ENCODE measurements at regions not wholly inside any gene's neighbourhood (a gene's known extent, or its start where the extent isn't known, plus 50 kb on each side); places are given as distances from the start of the nearest gene placed in this dataset.

- Mint-ChIP-seq H3K36me3 (ENCODE audit: insufficient read depth, unreplicated experiment) (no peaks in the 10 kb centered on the region), H3K9me3 (ENCODE audit: unreplicated experiment) (no peaks in the 10 kb centered on the region), H3K4me3 (ENCODE audit: unreplicated experiment) (no peak overlapping the region), H3K27me3 (ENCODE audit: insufficient read depth, unreplicated experiment) (no peaks in the 10 kb centered on the region), H3K4me1 (ENCODE audit: low read depth, unreplicated experiment) (no peaks in the 10 kb centered on the region), H3K27ac (ENCODE audit: unreplicated experiment) (no peak overlapping the region)
- Histone ChIP-seq H3K36me3 (ENCODE audit: control insufficient read depth, insufficient read depth, low read length) (no peaks in the 10 kb centered on the region), H3K27me3 (replicated peaks; ENCODE audit: control insufficient read depth, insufficient read depth, low read length) (no peaks in the 10 kb centered on the region), H3K4me3 (ENCODE audit: low read depth, low read length) (no peak overlapping the region), H3K4me1 (no peaks in the 10 kb centered on the region), H3K9me3 (no peaks in the 10 kb centered on the region)
- ChIA-PET POLR2A (no interaction called here), CTCF (no interaction called here)
- intact Hi-C loops (cut with micrococcal nuclease; ENCODE audit: unreplicated experiment), result no loop called here
- no peak for TF ChIP-seq CTCF (IDR thresholded peaks at IDR 0.05; ENCODE audit: insufficient read depth in 1 of 2, low read depth in 1 of 2, low read length in 1 of 2, severe bottlenecking in 1 of 2, unreplicated experiment in 1 of 2)
- DNase-seq, result no peak
- no TSS peak for BruUV-seq (replicated peaks)
These were observed 60.9 kb upstream of the ARL8B start for GRCh38 chr3:5061218-5061569.

- Mint-ChIP-seq H3K36me3 (ENCODE audit: insufficient read depth, unreplicated experiment) (no peaks in the 10 kb centered on the region), H3K9me3 (ENCODE audit: unreplicated experiment) (no peaks in the 10 kb centered on the region), H3K4me3 (ENCODE audit: unreplicated experiment) (no peak overlapping the region), H3K27me3 (ENCODE audit: insufficient read depth, unreplicated experiment) (no peaks in the 10 kb centered on the region), H3K4me1 (ENCODE audit: low read depth, unreplicated experiment) (no peaks in the 10 kb centered on the region), H3K27ac (ENCODE audit: unreplicated experiment) (no peak overlapping the region)
- H3K9me3 ChIP-seq, result no peaks in the 10 kb centered on the region
- no peak for TF ChIP-seq CTCF (IDR thresholded peaks at IDR 0.05; ENCODE audit: insufficient read depth in 1 of 2, low read depth in 1 of 2, low read length in 1 of 2, severe bottlenecking in 1 of 2, unreplicated experiment in 1 of 2)
- CTCF ChIA-PET, result no interaction called here
- DNase-seq, result no peak
- POLR2A ChIA-PET, result no interaction called here
- no TSS peak for BruUV-seq (replicated peaks)
- no peaks in the 10 kb centered on the region for H3K4me1 ChIP-seq
- no peak overlapping the region for H3K4me3 ChIP-seq (ENCODE audit: low read depth, low read length)
- no peaks in the 10 kb centered on the region for H3K27me3 ChIP-seq (replicated peaks; ENCODE audit: control insufficient read depth, insufficient read depth, low read length)
- intact Hi-C loops (cut with micrococcal nuclease; ENCODE audit: unreplicated experiment), result no loop called here
- H3K36me3 ChIP-seq (ENCODE audit: control insufficient read depth, insufficient read depth, low read length), result no peaks in the 10 kb centered on the region
These were observed 58.4 kb upstream of the ARL8B start for GRCh38 chr3:5063724-5064123.

GRCh38 chr3:5068531-5069050 is 53.5 kb upstream of the ARL8B start:
- Histone ChIP-seq H3K36me3 (ENCODE audit: control insufficient read depth, insufficient read depth, low read length) (no peaks in the 10 kb centered on the region), H3K27me3 (replicated peaks; ENCODE audit: control insufficient read depth, insufficient read depth, low read length) (no peaks in the 10 kb centered on the region), H3K4me3 (ENCODE audit: low read depth, low read length) (no peak overlapping the region), H3K9me3 (no peaks in the 10 kb centered on the region), H3K4me1 (no peaks in the 10 kb centered on the region)
- ChIA-PET POLR2A (no interaction called here), CTCF (no interaction called here)
- H3K27me3 Mint-ChIP-seq (ENCODE audit: insufficient read depth, unreplicated experiment), result peaks cover 7% of the 10 kb centered on the region
- no peaks in the 10 kb centered on the region for H3K9me3 Mint-ChIP-seq (ENCODE audit: unreplicated experiment)
- no peak overlapping the region for H3K27ac Mint-ChIP-seq (ENCODE audit: unreplicated experiment)
- no peaks in the 10 kb centered on the region for H3K4me1 Mint-ChIP-seq (ENCODE audit: low read depth, unreplicated experiment)
- H3K36me3 Mint-ChIP-seq (ENCODE audit: insufficient read depth, unreplicated experiment), result no peaks in the 10 kb centered on the region
- no peak for DNase-seq
- intact Hi-C loops (cut with micrococcal nuclease; ENCODE audit: unreplicated experiment), result no loop called here
- BruUV-seq (replicated peaks), result no TSS peak
- TF ChIP-seq CTCF (IDR thresholded peaks at IDR 0.05; ENCODE audit: insufficient read depth in 1 of 2, low read depth in 1 of 2, low read length in 1 of 2, severe bottlenecking in 1 of 2, unreplicated experiment in 1 of 2), result no peak
- no peak overlapping the region for H3K4me3 Mint-ChIP-seq (ENCODE audit: unreplicated experiment)

Data from Caco-2 (cell line).